ENCODE measurements at regions not wholly inside any gene's neighbourhood (a gene's known extent, or its start where the extent isn't known, plus 50 kb on each side); places are given as distances from the start of the nearest gene placed in this dataset.

DNA sequence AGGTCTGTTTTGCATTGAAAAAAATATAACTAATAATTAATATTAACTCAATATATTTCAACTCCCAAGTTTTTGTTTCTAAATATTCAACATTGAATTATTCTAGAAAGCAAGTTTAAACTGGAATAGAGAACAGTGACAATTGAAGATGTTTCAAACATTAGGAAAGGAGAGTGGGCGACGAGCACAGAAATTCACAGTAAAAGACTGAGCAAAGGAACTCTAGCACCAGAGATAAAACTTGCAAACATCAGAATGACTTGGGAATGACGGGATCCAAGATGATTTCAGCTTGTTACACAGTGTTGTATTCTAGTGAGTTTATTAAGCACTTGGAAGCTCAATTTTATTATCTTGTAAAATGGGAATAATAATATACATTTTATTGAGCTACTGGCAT lies 56.6 kb upstream of the CNTN5 start:
- BruUV-seq (replicated peaks), result no TSS peak
- H3K27me3 ChIP-seq (ENCODE audit: control insufficient read depth, insufficient read depth, low read length), result no peaks in the 10 kb centered on the region
- H3K23ac ChIP-seq (ENCODE audit: low read depth, low read length), result no peak overlapping the region
- H2AK5ac ChIP-seq (ENCODE audit: low read depth, low read length), result no peak overlapping the region
- intact Hi-C loops (cut with micrococcal nuclease) (no loop called here), dilution Hi-C loops (cut with HindIII; ENCODE audit: low sequenced_read_pairs, unreplicated experiment) (no loop called here), in situ Hi-C loops (cut with MboI; ENCODE audit: low sequenced_read_pairs) (no loop called here)
- DNase-seq, result no peak
- no CpG with 5 or more reads among the region's 3 CpGs for WGBS, 2 experiments (ENCODE audit: extremely low coverage in 2 of 2, insufficient read length in 1 of 2)
- no peak overlapping the region for H3K18ac ChIP-seq (ENCODE audit: low read depth, low read length)
- ATAC-seq (ENCODE audit: low read depth), result no peak
- H4K5ac ChIP-seq (ENCODE audit: low read depth, low read length), result no peak overlapping the region
- H2BK5ac ChIP-seq (ENCODE audit: low read depth, low read length, poor library complexity, severe bottlenecking), result no peak overlapping the region
- H3K9ac ChIP-seq (ENCODE audit: low read depth, low read length), result no peak overlapping the region
- H3K36me3 ChIP-seq (ENCODE audit: control insufficient read depth, insufficient read depth, low read length), result no peaks in the 10 kb centered on the region
- no peak overlapping the region for H2BK120ac ChIP-seq (ENCODE audit: low read depth, low read length)
- H3K4me3 ChIP-seq (ENCODE audit: insufficient read depth, low read depth, low read length), result no peak overlapping the region
- ChIA-PET POLR2A (ENCODE audit: unreplicated experiment) (no interaction called here), CTCF (no interaction called here)
- no peaks in the 10 kb centered on the region for H4K20me1 ChIP-seq (ENCODE audit: insufficient read depth, low read length)
- no peak overlapping the region for H3K56ac ChIP-seq (ENCODE audit: extremely low read depth, insufficient read depth, low read length)
- no peak overlapping the region for H2AFZ ChIP-seq (replicated peaks; ENCODE audit: low read length, poor library complexity)
- H3K4me2 ChIP-seq (ENCODE audit: low read depth, low read length), result no peak overlapping the region
- TF ChIP-seq, protein P1, sequence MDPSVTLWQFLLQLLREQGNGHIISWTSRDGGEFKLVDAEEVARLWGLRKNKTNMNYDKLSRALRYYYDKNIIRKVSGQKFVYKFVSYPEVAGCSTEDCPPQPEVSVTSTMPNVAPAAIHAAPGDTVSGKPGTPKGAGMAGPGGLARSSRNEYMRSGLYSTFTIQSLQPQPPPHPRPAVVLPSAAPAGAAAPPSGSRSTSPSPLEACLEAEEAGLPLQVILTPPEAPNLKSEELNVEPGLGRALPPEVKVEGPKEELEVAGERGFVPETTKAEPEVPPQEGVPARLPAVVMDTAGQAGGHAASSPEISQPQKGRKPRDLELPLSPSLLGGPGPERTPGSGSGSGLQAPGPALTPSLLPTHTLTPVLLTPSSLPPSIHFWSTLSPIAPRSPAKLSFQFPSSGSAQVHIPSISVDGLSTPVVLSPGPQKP (IDR thresholded peaks at IDR 0.05; ENCODE audit: borderline replicate concordance, low read depth, low read length), result no peak
- TF ChIP-seq SMC3 (IDR thresholded peaks at IDR 0.05; ENCODE audit: low read depth, low read length), result no peak
- TF ChIP-seq, protein P2, sequence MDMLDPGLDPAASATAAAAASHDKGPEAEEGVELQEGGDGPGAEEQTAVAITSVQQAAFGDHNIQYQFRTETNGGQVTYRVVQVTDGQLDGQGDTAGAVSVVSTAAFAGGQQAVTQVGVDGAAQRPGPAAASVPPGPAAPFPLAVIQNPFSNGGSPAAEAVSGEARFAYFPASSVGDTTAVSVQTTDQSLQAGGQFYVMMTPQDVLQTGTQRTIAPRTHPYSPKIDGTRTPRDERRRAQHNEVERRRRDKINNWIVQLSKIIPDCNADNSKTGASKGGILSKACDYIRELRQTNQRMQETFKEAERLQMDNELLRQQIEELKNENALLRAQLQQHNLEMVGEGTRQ (IDR thresholded peaks at IDR 0.05; ENCODE audit: low read depth, low read length), result no peak
- no peak for TF ChIP-seq MAZ (IDR thresholded peaks at IDR 0.05; ENCODE audit: borderline replicate concordance, low read depth, low read length)
- no peak for TF ChIP-seq NFE2L2 (IDR thresholded peaks at IDR 0.05; ENCODE audit: low read depth, low read length)
- TF ChIP-seq, protein P3, sequence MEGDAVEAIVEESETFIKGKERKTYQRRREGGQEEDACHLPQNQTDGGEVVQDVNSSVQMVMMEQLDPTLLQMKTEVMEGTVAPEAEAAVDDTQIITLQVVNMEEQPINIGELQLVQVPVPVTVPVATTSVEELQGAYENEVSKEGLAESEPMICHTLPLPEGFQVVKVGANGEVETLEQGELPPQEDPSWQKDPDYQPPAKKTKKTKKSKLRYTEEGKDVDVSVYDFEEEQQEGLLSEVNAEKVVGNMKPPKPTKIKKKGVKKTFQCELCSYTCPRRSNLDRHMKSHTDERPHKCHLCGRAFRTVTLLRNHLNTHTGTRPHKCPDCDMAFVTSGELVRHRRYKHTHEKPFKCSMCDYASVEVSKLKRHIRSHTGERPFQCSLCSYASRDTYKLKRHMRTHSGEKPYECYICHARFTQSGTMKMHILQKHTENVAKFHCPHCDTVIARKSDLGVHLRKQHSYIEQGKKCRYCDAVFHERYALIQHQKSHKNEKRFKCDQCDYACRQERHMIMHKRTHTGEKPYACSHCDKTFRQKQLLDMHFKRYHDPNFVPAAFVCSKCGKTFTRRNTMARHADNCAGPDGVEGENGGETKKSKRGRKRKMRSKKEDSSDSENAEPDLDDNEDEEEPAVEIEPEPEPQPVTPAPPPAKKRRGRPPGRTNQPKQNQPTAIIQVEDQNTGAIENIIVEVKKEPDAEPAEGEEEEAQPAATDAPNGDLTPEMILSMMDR (conservative IDR thresholded peaks at IDR 0.05; ENCODE audit: low read depth, low read length), result no peak
- TF ChIP-seq RFX5 (IDR thresholded peaks at IDR 0.05; ENCODE audit: low read depth, low read length), result no peak
- no peak for TF ChIP-seq FOS (IDR thresholded peaks at IDR 0.05; ENCODE audit: low read depth, low read length)
- TF ChIP-seq CEBPB (IDR thresholded peaks at IDR 0.05; ENCODE audit: low read depth, low read length), result no peak
- no peak for TF ChIP-seq BHLHE40 (IDR thresholded peaks at IDR 0.05; ENCODE audit: low read depth, low read length)
- no peak for TF ChIP-seq POLR2A (IDR thresholded peaks at IDR 0.05; ENCODE audit: low read depth, low read length)
- no peak for TF ChIP-seq MXI1 (IDR thresholded peaks at IDR 0.05; ENCODE audit: borderline replicate concordance, low read depth, low read length)
- TF ChIP-seq CHD1 (IDR thresholded peaks at IDR 0.05; ENCODE audit: low read depth, low read length), result no peak
- TF ChIP-seq RCOR1 (IDR thresholded peaks at IDR 0.05; ENCODE audit: insufficient replicate concordance, low read length), result no peak
- no peak for TF ChIP-seq RAD21 (IDR thresholded peaks at IDR 0.05; ENCODE audit: low read length)
- no peak for TF ChIP-seq MAFK (IDR thresholded peaks at IDR 0.05; ENCODE audit: low read depth, low read length)
- no peaks in the 10 kb centered on the region for H3K9me3 ChIP-seq (ENCODE audit: control insufficient read depth, insufficient read depth, low read length)
- no peaks in the 10 kb centered on the region for H3K79me1 ChIP-seq (ENCODE audit: low read depth in 1 of 2, low read length in 2 of 2)
- no peak overlapping the region for H3K4ac ChIP-seq (ENCODE audit: low read depth, low read length)
- no peaks in the 10 kb centered on the region for H3K9me1 ChIP-seq (ENCODE audit: insufficient read depth, low read length)
- no peaks in the 10 kb centered on the region for H3K4me1 ChIP-seq (ENCODE audit: control insufficient read depth, insufficient read depth, low read length)
- H3K27ac ChIP-seq (ENCODE audit: insufficient read depth, low read length), result no peak overlapping the region
- H2BK20ac ChIP-seq (ENCODE audit: low read depth, low read length), result no peak overlapping the region
- no peak overlapping the region for H2BK15ac ChIP-seq (ENCODE audit: low read depth, low read length)
- no peak overlapping the region for H4K91ac ChIP-seq (ENCODE audit: insufficient read depth, low read depth, low read length)
- H3K14ac ChIP-seq (replicated peaks; ENCODE audit: low read depth, low read length), result no peak overlapping the region
- H2AK9ac ChIP-seq (replicated peaks; ENCODE audit: low read depth, low read length, poor library complexity), result no peak overlapping the region
- no peak overlapping the region for H4K8ac ChIP-seq (ENCODE audit: low read depth in 2 of 2, low read length in 2 of 2)

Measured in IMR-90 (cell line).